GM12878 (cell line): ENCODE measurements at regions not wholly inside any gene's neighbourhood (a gene's known extent, or its start where the extent isn't known, plus 50 kb on each side); places are given as distances from the start of the nearest gene placed in this dataset.

ENCODE experiments used
- ATAC-seq: fragments of 200-7000 bp; cut with Tn5 transposase; 3 replicates; pipeline ENCODE4 v1.9.1; 2020; ENCODE audit warnings: mild to moderate bottlenecking, moderate library complexity
- BruUV-seq: library from RNA; stranded (reverse); fragments of 400-500 nt; replicated peaks from 2 replicates; lab custom pipeline; 2021; lab: Mats Ljungman, UMichigan
- CTCF ChIA-PET: fragments of 300-600 bp; sonication (Branson Sonifier 250); formaldehyde crosslinking; extraction: SDS; loops from one replicate; lab custom pipeline; 2021; ENCODE audit warnings: inconsistent platforms; lab: Yijun Ruan, JAX
- POLR2A ChIA-PET: fragments of 350-600 bp; formaldehyde crosslinking; extraction: SDS; loops from one replicate; lab custom pipeline; 2021; ENCODE audit warnings: inconsistent platforms; lab: Charles Lee
- RAD21 ChIA-PET: fragments of 300-600 bp; sonication (Branson Sonifier 250); formaldehyde crosslinking; loops from one replicate; lab custom pipeline; 2023; ENCODE audit warnings: antibody characterized with exemption; ENCODE audit not compliant: unreplicated experiment; lab: Charles Lee
- SMC1A ChIA-PET: fragments of 300-600 bp; sonication (Branson Sonifier 250); formaldehyde crosslinking; loops from one replicate; lab custom pipeline; 2023; ENCODE audit not compliant: unreplicated experiment, uncharacterized antibody; lab: Charles Lee
- DNase-seq: peaks from one replicate; pipeline ENCODE4 v3.0.0-alpha.2; 2011; ENCODE audit warnings: low read depth, low spot score
- FAIRE-seq: peaks from 3 replicates; lab custom pipeline; 2011; peaks lifted over from hg19 to GRCh38; lab: Jason Lieb, UNC
- H2AFZ ChIP-seq: 2 replicates; pipeline ENCODE4 v1.6.0; 2011; ENCODE audit warnings: low read depth, low read length, control low read depth; ENCODE audit not compliant: control insufficient read depth
- H3K27ac ChIP-seq: 2 replicates; pipeline ENCODE4 v1.5.1; 2011; ENCODE audit warnings: control low read depth; ENCODE audit not compliant: control insufficient read depth, insufficient read depth
- H3K27me3 ChIP-seq, 2 experiments: replicated peaks in 1 of 2; 2 replicates each; pipeline versions ENCODE4 v1.6.0 to v1.6.1; 2011; ENCODE audit warnings: low read length in 1 of 2; ENCODE audit not compliant: control insufficient read depth in 2 of 2, insufficient read depth in 2 of 2
- H3K36me3 ChIP-seq, 2 experiments: 2 replicates each; pipeline ENCODE4 v1.5.1; 2011; ENCODE audit warnings: low read length in 1 of 2; ENCODE audit not compliant: control insufficient read depth in 2 of 2, insufficient read depth in 2 of 2
- H3K4me1 ChIP-seq: 2 replicates; pipeline ENCODE4 v1.6.1; 2011; ENCODE audit warnings: mild to moderate bottlenecking, low read length, moderate library complexity, mixed read lengths; ENCODE audit not compliant: control insufficient read depth, insufficient read depth
- H3K4me2 ChIP-seq: 2 replicates; pipeline ENCODE4 v1.6.0; 2011; ENCODE audit warnings: control low read depth; ENCODE audit not compliant: control insufficient read depth, insufficient read depth
- H3K4me3 ChIP-seq: fragments of 200-600 bp; sonication (generic); 2 replicates; pipeline ENCODE4 v1.5.1; 2016
- H3K79me2 ChIP-seq: 2 replicates; pipeline ENCODE4 v1.6.0; 2011; ENCODE audit warnings: low read length; ENCODE audit not compliant: control insufficient read depth, insufficient read depth
- H3K9ac ChIP-seq: 2 replicates; pipeline ENCODE4 v1.8.0; 2011; ENCODE audit warnings: low read length, control low read depth, mixed read lengths; ENCODE audit not compliant: control insufficient read depth, insufficient read depth
- H3K9me3 ChIP-seq: replicated peaks from 3 replicates; pipeline ENCODE4 v1.5.1; 2011; ENCODE audit warnings: mild to moderate bottlenecking, low read length; ENCODE audit not compliant: control insufficient read depth, insufficient read depth
- H4K20me1 ChIP-seq: 2 replicates; pipeline ENCODE4 v1.6.0; 2011; ENCODE audit not compliant: control insufficient read depth, insufficient read depth
- BCL3 ChIP-seq: IDR thresholded peaks from 2 replicates; pipeline ENCODE4 v1.6.1; 2011; ENCODE audit warnings: borderline replicate concordance, low read depth, mild to moderate bottlenecking, moderate library complexity, low read length; ENCODE audit not compliant: insufficient read depth, poor library complexity, severe bottlenecking
- BMI1 ChIP-seq: fragments of 450-650 bp; IDR thresholded peaks from 2 replicates; pipeline ENCODE4 v1.6.1; 2016; ENCODE audit warnings: mild to moderate bottlenecking, moderate library complexity, borderline replicate concordance
- BRCA1 ChIP-seq: IDR thresholded peaks from 2 replicates; pipeline ENCODE4 v1.6.1; 2011; ENCODE audit warnings: low read depth, low read length, improper control_type of control experiment
- CHD2 ChIP-seq: IDR thresholded peaks from 2 replicates; pipeline ENCODE4 v1.6.1; 2011; ENCODE audit warnings: low read depth, low read length, improper control_type of control experiment, borderline replicate concordance
- CTCF ChIP-seq, 3 experiments: IDR thresholded peaks in 2 of 3; conservative IDR thresholded peaks in 1 of 3; 2 replicates each; pipeline ENCODE4 v1.5.1; 2011; ENCODE audit warnings: low read depth in 3 of 3, low read length in 3 of 3, mild to moderate bottlenecking in 3 of 3, control low read depth in 2 of 3, moderate library complexity in 2 of 3, inconsistent platforms in 1 of 3, mixed read lengths in 1 of 3; ENCODE audit not compliant: control insufficient read depth in 2 of 3, insufficient read depth in 1 of 3; ENCODE audit errors: extremely low read depth in 1 of 3
- EP300 ChIP-seq, 2 experiments: fragments of 150-350 bp in 1 of 2; IDR thresholded peaks; 2 replicates each; pipeline ENCODE4 v1.6.1; 2011 to 2012; ENCODE audit warnings: low read depth in 2 of 2, low read length in 2 of 2, borderline replicate concordance in 1 of 2, improper control_type of control experiment in 1 of 2, inconsistent platforms in 1 of 2; ENCODE audit not compliant: control insufficient read depth in 1 of 2
- LARP7 ChIP-seq: fragments of 450-650 bp; IDR thresholded peaks from 2 replicates; pipeline ENCODE4 v1.6.1; 2017; ENCODE audit warnings: mild to moderate bottlenecking
- MYC ChIP-seq: IDR thresholded peaks from 2 replicates; pipeline ENCODE4 v1.6.1; 2011; ENCODE audit warnings: mild to moderate bottlenecking, low read length, moderate library complexity, inconsistent platforms; ENCODE audit not compliant: insufficient read depth, insufficient replicate concordance, insufficient read length, severe bottlenecking
- NBN ChIP-seq: fragments of 450-650 bp; IDR thresholded peaks from 2 replicates; pipeline ENCODE4 v1.6.1; 2016
- NFXL1 ChIP-seq: fragments of 450-650 bp; IDR thresholded peaks from 2 replicates; pipeline ENCODE4 v1.6.1; 2017; ENCODE audit warnings: antibody characterized with exemption, mild to moderate bottlenecking, borderline replicate concordance
- NR2C1 ChIP-seq: fragments of 450-650 bp; IDR thresholded peaks from 2 replicates; pipeline ENCODE4 v1.6.1; 2017; ENCODE audit warnings: antibody characterized with exemption, mild to moderate bottlenecking, moderate library complexity
- NR2C2 ChIP-seq: IDR thresholded peaks from 2 replicates; pipeline ENCODE4 v1.6.1; 2011; ENCODE audit warnings: borderline replicate concordance, low read depth; ENCODE audit not compliant: control insufficient read depth, insufficient read length
- NRF1 ChIP-seq: conservative IDR thresholded peaks from 2 replicates; pipeline ENCODE4 v1.6.1; 2011; ENCODE audit warnings: mild to moderate bottlenecking, low read depth, low read length, improper control_type of control experiment
- RELA ChIP-seq: fragments of 450-650 bp; IDR thresholded peaks from 2 replicates; pipeline ENCODE4 v1.8.0; 2014; ENCODE audit warnings: borderline replicate concordance; ENCODE audit not compliant: partially characterized antibody
- RELB ChIP-seq: fragments of 450-650 bp; IDR thresholded peaks from 2 replicates; pipeline ENCODE4 v1.6.1; 2017; ENCODE audit warnings: low read depth, mild to moderate bottlenecking, moderate library complexity
- RUNX3 ChIP-seq: IDR thresholded peaks from 2 replicates; pipeline ENCODE4 v1.6.1; 2012; ENCODE audit warnings: low read length, inconsistent platforms
- TAF1 ChIP-seq: IDR thresholded peaks from 2 replicates; pipeline ENCODE4 v1.6.1; 2011; ENCODE audit warnings: mild to moderate bottlenecking, low read depth, low read length, borderline replicate concordance
- TARDBP ChIP-seq: IDR thresholded peaks from 2 replicates; pipeline ENCODE4 v1.6.1; 2016; ENCODE audit warnings: borderline replicate concordance
- ZNF24 ChIP-seq: fragments of 450-650 bp; IDR thresholded peaks from 2 replicates; pipeline ENCODE4 v1.6.1; 2017; ENCODE audit warnings: antibody characterized with exemption, mild to moderate bottlenecking
- in situ Hi-C: fragments of 300-500 bp; cut with MboI; formaldehyde crosslinking; loops from 9 replicates; pipeline ENCODE4 v1.14.3; 2018; ENCODE audit warnings: mixed read lengths
- intact Hi-C: fragments of 100-400 bp; cut with micrococcal nuclease; formaldehyde crosslinking; loops from one replicate; pipeline ENCODE4 v1.14.2; 2022; ENCODE audit not compliant: unreplicated experiment

- TF ChIP-seq CTCF (IDR thresholded peaks at IDR 0.05 in 2 of 3, conservative IDR thresholded peaks at IDR 0.05 in 1 of 3; ENCODE audit: control insufficient read depth in 2 of 3, extremely low read depth in 1 of 3, insufficient read depth in 1 of 3, low read depth in 3 of 3, low read length in 3 of 3) (no peak), TARDBP (no peak), BRCA1 (no peak), NR2C1 (no peak), RUNX3 (no peak)
These were observed 202.6 kb upstream of the UFM1 start (continued) for GRCh38 chr13:38147050-38147449.

DNA sequence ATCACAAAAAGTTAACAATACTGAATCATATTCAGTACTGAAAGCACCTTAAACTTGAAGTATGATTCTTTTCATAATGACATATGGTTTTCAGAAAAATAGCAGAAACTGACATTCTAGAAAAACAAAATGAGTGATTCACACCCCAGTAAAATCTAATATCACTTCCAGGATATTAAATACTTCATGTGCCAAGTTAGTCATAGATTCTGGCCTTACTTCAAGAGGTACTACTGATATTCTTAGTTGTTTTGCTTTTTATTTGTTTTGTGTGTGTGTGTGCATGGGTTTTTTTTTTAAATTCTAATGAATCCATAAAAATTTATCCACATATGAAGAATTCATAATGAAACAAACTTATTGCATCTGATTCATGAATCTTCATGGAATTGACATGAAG, 207.9 kb upstream of the UFM1 start:
- Histone ChIP-seq H2AFZ (no peak overlapping the region), H3K4me1 (no peaks in the 10 kb centered on the region), H3K27me3 (no peaks in the 10 kb centered on the region), H3K9ac (no peak overlapping the region), H3K4me3 (no peak overlapping the region), H3K9me3 (no peaks in the 10 kb centered on the region), H4K20me1 (no peaks in the 10 kb centered on the region), H3K79me2 (no peaks in the 10 kb centered on the region), H3K27ac (no peak overlapping the region), H3K4me2 (no peak overlapping the region), H3K36me3 (no peaks in the 10 kb centered on the region)
- CTCF ChIA-PET, result no interaction called here
- ATAC-seq, result no peak
- DNase-seq, result no peak
- RAD21 ChIA-PET, result no interaction called here
- SMC1A ChIA-PET, result no interaction called here
- intact Hi-C loops, result no loop called here
- POLR2A ChIA-PET, result no interaction called here
- FAIRE-seq, result no peak
- no TSS peak for BruUV-seq
- in situ Hi-C loops, result no loop called here
- TF ChIP-seq NBN (no peak), RUNX3 (no peak), NR2C1 (no peak), NR2C2 (no peak), NRF1 (no peak), ZNF24 (no peak), LARP7 (no peak), MYC (no peak), RELA (no peak), TAF1 (no peak), BMI1 (no peak), EP300 (IDR thresholded peaks at IDR 0.05; ENCODE audit: borderline replicate concordance in 1 of 2, control insufficient read depth in 1 of 2, low read depth in 2 of 2, low read length in 2 of 2) (no peak), CHD2 (no peak), BCL3 (no peak), RELB (no peak), NFXL1 (no peak)
